MCF 10A (cell line): ENCODE measurements at regions not wholly inside any gene's neighbourhood (a gene's known extent, or its start where the extent isn't known, plus 50 kb on each side); places are given as distances from the start of the nearest gene placed in this dataset.

ENCODE experiments used
- BruUV-seq: library from RNA; stranded (reverse); fragments of 400-500 nt; replicated peaks from 2 replicates; lab custom pipeline; 2021; lab: Mats Ljungman, UMichigan
- CTCF ChIA-PET: fragments of 300-600 bp; sonication (Branson Sonifier 250); formaldehyde crosslinking; extraction: SDS; loops from one replicate; lab custom pipeline; 2021; ENCODE audit warnings: antibody characterized with exemption, inconsistent platforms; lab: Yijun Ruan, JAX
- POLR2A ChIA-PET: fragments of 300-600, 350-650 bp; sonication (Branson Sonifier 250); formaldehyde crosslinking; extraction: SDS; loops from one replicate; lab custom pipeline; 2020; ENCODE audit warnings: antibody characterized with exemption, inconsistent platforms; lab: Yijun Ruan, JAX
- DNase-seq: peaks from one replicate; pipeline ENCODE4 v3.0.0-alpha.2; 2018; ENCODE audit not compliant: unreplicated experiment
- H3K27ac Mint-ChIP-seq: one replicate; pipeline ENCODE4 v1.8.0; 2022; ENCODE audit warnings: mild to moderate bottlenecking, low read depth, mixed read lengths; ENCODE audit not compliant: unreplicated experiment
- H3K27me3 Mint-ChIP-seq: one replicate; pipeline ENCODE4 v1.8.0; 2022; ENCODE audit warnings: mixed read lengths; ENCODE audit not compliant: insufficient read depth, unreplicated experiment
- H3K36me3 Mint-ChIP-seq: one replicate; pipeline ENCODE4 v1.8.0; 2022; ENCODE audit warnings: mild to moderate bottlenecking, moderate library complexity, mixed read lengths; ENCODE audit not compliant: insufficient read depth, unreplicated experiment
- H3K4me1 Mint-ChIP-seq: one replicate; pipeline ENCODE4 v1.8.0; 2022; ENCODE audit warnings: mixed read lengths; ENCODE audit not compliant: insufficient read depth, unreplicated experiment
- H3K4me3 Mint-ChIP-seq: one replicate; pipeline ENCODE4 v1.8.0; 2022; ENCODE audit warnings: mild to moderate bottlenecking, moderate library complexity, mixed read lengths; ENCODE audit not compliant: unreplicated experiment
- H3K9me3 Mint-ChIP-seq: one replicate; pipeline ENCODE4 v1.8.0; 2022; ENCODE audit warnings: mixed read lengths; ENCODE audit not compliant: unreplicated experiment
- intact Hi-C: fragments of 100-400 bp; cut with micrococcal nuclease; formaldehyde crosslinking; loops from 2 replicates; pipeline ENCODE4 v1.14.1; 2022
- TF ChIP-seq, protein P1 (sequence below): fragments of 200-600 bp; IDR thresholded peaks from one replicate; pipeline ENCODE4 v1.8.0; 2022; ENCODE audit warnings: antibody characterized with exemption, mild to moderate bottlenecking; ENCODE audit not compliant: unreplicated experiment

DNA sequence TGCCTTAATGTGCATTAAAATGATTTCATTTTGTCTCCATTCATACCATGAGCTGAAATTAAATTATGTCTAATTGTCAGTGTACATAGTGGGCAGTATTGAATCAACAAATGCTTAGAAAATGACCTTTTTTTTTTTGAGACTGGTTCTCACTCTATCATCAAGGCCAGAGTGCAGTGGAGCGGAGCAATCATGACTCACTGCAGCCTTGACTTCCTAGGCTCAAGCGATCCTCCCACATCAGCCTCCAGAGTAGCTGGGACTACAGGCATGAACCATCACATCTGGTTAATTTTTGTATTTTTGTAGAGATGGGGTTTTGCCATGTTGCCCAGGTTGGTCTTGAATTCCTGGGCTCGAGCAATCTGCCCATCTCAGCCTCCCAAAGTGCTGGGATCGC is 117.0 kb upstream of the BLID start:
- no peak for DNase-seq
- H3K36me3 Mint-ChIP-seq, result peaks cover 7% of the 10 kb centered on the region
- ChIA-PET POLR2A (no interaction called here), CTCF (interaction anchor here (0.6 kb wide), 2 partner anchors 101 to 265 kb away, joined by 3 to 4 read pairs; no protein-coding TSS in a partner anchor)
- H3K4me3 Mint-ChIP-seq, result no peak overlapping the region
- intact Hi-C loops, result no loop called here
- H3K27me3 Mint-ChIP-seq, result no peaks in the 10 kb centered on the region
- H3K9me3 Mint-ChIP-seq, result no peaks in the 10 kb centered on the region
- TF ChIP-seq, protein P1, sequence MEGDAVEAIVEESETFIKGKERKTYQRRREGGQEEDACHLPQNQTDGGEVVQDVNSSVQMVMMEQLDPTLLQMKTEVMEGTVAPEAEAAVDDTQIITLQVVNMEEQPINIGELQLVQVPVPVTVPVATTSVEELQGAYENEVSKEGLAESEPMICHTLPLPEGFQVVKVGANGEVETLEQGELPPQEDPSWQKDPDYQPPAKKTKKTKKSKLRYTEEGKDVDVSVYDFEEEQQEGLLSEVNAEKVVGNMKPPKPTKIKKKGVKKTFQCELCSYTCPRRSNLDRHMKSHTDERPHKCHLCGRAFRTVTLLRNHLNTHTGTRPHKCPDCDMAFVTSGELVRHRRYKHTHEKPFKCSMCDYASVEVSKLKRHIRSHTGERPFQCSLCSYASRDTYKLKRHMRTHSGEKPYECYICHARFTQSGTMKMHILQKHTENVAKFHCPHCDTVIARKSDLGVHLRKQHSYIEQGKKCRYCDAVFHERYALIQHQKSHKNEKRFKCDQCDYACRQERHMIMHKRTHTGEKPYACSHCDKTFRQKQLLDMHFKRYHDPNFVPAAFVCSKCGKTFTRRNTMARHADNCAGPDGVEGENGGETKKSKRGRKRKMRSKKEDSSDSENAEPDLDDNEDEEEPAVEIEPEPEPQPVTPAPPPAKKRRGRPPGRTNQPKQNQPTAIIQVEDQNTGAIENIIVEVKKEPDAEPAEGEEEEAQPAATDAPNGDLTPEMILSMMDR, result no peak
- H3K27ac Mint-ChIP-seq, result no peak overlapping the region
- BruUV-seq, result no TSS peak
- H3K4me1 Mint-ChIP-seq, result peaks cover 17% of the 10 kb centered on the region

DNA sequence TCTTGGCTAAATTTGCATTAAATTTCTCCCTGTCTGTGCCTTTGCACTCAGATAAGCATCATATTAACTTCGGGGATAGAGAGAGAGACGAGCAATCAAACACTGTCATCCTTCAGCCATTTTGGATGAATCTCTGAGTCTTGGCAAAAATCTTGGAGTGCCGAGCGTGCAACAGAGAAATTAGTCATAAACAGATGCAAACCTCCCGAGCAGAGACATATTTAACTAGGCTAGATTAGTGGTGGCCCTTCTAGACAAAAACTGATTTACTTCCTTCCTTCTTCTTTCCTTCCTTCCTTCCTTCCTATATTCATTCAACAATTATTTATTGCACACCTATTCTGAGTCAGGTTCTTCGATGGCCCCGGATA is 114.4 kb upstream of the BLID start:
- TF ChIP-seq, protein P1, result no peak
- intact Hi-C loops, result no loop called here
- no peak for DNase-seq
- no TSS peak for BruUV-seq
- peaks cover 5% of the 10 kb centered on the region for H3K4me1 Mint-ChIP-seq
- peaks cover 7% of the 10 kb centered on the region for H3K36me3 Mint-ChIP-seq
- H3K27me3 Mint-ChIP-seq, result no peaks in the 10 kb centered on the region
- no peak overlapping the region for H3K27ac Mint-ChIP-seq
- no peaks in the 10 kb centered on the region for H3K9me3 Mint-ChIP-seq
- CTCF ChIA-PET, result no interaction called here
- POLR2A ChIA-PET, result no interaction called here
- H3K4me3 Mint-ChIP-seq, result no peak overlapping the region

DNA sequence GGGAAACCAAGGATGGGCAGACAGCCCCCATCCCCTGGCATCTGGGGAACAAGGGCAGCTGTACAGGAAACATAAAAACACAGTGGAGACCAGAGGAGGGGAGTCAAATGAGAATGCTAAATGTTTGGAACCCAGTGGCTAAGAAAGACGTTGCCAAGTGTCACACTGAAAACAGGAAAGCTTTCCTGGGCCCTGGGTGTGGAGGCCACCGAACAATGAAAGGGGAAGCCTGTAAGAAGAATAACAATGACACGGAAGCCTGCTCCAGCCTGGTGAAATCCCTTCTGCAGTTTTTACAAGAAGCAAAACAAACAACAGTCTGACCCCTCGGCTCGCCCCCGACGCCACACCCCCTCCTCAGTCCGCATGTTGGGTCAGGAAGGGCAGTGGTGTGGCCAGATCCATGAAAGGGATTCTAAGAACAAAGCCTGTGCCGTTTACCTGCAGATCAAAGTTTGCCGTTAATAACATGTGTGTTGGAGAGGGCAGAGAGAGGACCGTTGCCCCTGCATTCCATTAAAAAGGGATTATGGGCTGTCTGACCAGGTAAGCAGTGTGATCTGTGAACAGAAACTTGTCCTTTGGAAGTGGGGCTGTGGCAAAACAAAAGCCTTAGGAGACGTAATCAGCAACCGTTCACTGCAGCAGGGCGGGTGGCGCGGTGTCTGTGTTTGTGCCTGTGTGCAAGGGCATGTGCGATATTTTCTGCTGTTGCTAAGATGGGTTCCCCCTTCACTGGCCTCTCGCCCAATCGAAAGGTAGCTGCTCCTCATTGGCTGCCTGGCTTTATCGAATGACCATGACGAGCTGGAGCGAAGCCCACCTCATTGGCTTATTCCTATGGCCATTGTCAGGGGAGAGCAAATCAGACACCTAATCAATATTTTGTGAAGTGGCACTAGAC is 113.7 kb upstream of the BLID start:
- TF ChIP-seq, protein P1, result no peak
- BruUV-seq, result no TSS peak
- no peak for DNase-seq
- ChIA-PET CTCF (interaction anchor here (1.4 kb wide), 1 partner anchor 14 kb away, joined by 6 read pairs; no protein-coding TSS in a partner anchor), POLR2A (no interaction called here)
- Mint-ChIP-seq H3K4me3 (no peak overlapping the region), H3K9me3 (no peaks in the 10 kb centered on the region), H3K36me3 (peaks cover 7% of the 10 kb centered on the region), H3K27ac (no peak overlapping the region), H3K4me1 (no peaks in the 10 kb centered on the region), H3K27me3 (no peaks in the 10 kb centered on the region)
- intact Hi-C loops, result no loop called here

DNA sequence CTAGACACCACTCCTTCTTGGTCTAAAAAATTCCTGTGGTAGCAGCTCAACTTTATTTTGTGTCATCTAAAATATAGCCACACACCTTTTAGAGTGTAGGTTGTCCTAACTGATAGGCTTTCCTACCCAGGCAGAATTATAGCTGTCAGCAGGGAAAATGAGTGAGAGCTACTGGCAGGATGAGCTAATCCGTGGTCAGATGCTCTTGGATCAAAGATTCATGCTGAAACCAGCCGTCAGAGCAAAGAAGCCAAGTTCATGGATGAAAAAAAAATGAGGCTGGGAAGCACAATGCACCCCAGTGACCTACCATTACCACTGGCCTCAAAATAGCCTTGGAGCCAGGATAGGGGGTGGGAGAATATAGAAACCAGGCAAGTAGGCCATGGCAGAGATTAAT is 113.1 kb upstream of the BLID start:
- CTCF ChIA-PET, result interaction anchor here (0.6 to 1.4 kb wide), 2 partner anchors 13 to 398 kb away, joined by 3 to 6 read pairs; no protein-coding TSS in a partner anchor
- H3K27me3 Mint-ChIP-seq, result no peaks in the 10 kb centered on the region
- TF ChIP-seq, protein P1, result no peak
- intact Hi-C loops, result no loop called here
- peaks cover 14% of the 10 kb centered on the region for H3K36me3 Mint-ChIP-seq
- no peak overlapping the region for H3K4me3 Mint-ChIP-seq
- BruUV-seq, result no TSS peak
- POLR2A ChIA-PET, result interaction anchor here (1.1 kb wide), 1 partner anchor 10 kb away, joined by 3 read pairs; no protein-coding TSS in a partner anchor
- no peaks in the 10 kb centered on the region for H3K9me3 Mint-ChIP-seq
- no peaks in the 10 kb centered on the region for H3K4me1 Mint-ChIP-seq
- DNase-seq, result no peak
- H3K27ac Mint-ChIP-seq, result no peak overlapping the region
